Activated CD4-positive, alpha-beta T cell treated with anti-CD3 and anti-CD28 coated beads, Interleukin-2, amount 50 U/mL, for 4 hours (primary cell): ENCODE measurements at regions not wholly inside any gene's neighbourhood (a gene's known extent, or its start where the extent isn't known, plus 50 kb on each side); places are given as distances from the start of the nearest gene placed in this dataset.
"Not testable (repeated sequence)": the region's sequence is repeated elsewhere in the genome, so short reads cannot be mapped to it uniquely, and the experiment has no call there.

Experiments used
- DNase-seq, 2 experiments: peaks; one replicate each; pipeline ENCODE4 v3.0.0-alpha.2; 2020

DNA sequence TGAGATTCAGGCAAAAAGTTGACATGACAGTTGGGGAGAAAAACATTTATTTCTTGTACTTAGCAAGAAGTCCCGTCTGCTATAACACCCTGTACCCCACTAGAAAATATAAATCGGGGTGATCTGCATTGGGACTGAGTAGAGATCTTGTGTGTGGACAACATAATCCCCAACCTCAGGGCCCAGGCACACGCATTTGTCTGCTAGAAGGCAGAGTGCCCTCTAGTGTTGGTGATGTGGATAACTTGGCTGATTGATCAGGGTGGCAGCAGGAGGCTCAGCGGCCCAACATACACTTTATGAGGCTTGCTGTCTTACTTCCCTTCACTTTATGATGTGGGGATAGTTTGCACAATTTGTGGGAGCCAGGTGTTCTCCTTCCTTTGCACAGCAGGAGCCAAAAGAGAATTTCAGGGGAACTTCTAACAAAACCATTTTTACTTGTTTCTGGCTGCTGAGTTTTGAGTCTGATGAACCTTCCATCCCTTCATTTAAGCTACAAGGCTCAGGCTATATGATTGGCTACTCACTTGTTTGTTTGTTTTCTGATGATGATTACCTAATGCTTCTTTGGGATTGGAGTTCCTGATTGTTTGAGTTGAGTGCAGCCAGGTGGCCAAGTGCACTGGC lies 263.2 kb downstream of the DMAC1 start:
- peak in 1 of 2 experiments; percentile 0 for DNase-seq

DNA sequence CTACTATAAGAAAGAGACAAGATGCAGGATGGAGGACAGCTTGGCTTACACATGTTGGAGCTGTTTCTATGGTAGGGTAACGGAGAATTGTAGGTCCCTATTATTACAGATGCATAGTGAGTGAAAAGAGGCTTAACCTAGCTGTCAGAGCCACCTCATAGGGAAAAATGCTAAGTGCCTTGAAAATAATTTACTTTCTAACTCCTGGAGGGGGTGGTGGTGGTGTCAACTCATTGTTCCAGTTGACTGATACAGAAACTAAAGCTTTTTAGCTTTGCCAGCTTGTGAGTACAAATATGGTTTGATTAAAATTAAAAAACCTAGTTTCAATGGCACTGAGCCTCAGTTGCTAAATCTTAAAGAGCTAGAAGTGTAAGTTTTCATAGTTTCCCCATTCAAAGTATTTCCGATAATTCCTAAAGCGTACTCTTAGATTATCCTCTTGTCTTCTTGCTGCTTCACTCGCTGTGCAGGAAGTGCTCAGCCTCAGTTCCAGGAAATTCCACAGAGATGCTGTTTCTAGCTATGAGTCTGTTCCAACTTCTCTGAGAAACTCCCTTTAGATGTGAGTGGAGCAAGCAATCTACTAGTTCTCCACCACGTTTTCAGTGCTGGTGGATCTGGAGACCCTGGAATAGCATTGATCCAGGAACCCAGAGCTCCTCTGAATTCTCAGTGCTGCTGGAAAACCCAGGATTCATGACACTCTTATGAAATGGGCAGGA lies 265.2 kb downstream of the DMAC1 start:
- no peak for DNase-seq

DNA sequence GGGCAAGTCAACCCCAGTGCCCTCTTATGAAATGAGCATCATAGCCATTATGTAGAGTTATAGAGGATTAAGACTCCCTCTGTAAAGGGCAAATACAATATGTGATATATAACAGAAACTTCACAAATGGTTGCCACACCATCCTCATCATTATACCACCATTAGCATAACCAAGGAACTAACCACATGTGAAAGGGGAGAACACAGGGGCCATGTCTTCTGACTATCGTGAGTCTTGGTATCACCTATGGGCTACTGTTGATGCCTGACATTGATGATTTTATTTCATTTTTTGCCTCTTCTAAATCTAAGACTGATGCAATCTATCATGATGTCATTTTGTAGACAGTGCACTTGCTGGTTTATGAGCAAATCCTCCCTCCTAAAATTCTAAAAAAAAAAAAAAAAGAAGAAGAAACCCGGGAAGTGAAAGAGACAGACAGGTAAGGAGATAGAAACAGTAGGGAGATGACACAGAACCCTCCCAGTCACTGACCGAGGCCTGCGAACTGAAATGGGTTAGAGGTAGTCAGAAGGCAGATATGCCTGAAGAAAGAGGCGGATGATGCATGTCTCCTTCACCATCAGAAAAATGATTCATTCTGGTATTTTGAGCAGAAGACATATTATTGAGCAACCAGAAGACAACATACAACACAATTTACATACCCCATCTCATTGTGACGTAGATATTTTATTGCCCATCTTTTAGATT lies 266.0 kb downstream of the DMAC1 start:
- DNase-seq = no peak

DNA sequence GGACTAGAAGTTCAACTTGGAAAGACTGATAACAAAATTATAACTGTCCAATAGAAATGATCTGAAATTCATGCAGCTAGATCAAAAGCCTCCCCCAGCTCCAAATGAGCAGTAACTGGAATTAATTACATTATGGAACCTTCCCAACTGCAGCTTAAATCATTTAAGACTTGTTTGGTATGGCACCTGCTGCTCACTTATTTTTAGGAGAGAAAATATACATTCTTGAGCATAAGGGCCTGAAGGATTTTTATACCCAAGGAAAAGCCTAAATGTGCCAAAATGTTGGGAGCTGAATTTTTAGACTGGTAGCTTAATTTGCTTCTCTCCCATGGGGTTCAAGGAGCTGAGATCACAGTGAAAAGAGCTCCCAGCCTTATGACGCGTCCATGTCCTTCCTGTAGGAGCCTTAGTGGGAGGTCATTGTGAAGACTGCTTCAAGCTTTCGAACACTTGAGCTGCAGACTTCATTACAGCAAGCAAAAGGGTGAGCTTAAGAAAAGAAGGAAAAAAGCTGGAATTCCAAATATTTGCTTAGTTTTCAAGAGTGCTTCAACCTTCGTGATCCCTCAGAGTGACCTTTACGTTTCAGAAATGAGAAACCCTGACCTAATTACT lies 276.0 kb downstream of the DMAC1 start:
- no peak for DNase-seq

DNA sequence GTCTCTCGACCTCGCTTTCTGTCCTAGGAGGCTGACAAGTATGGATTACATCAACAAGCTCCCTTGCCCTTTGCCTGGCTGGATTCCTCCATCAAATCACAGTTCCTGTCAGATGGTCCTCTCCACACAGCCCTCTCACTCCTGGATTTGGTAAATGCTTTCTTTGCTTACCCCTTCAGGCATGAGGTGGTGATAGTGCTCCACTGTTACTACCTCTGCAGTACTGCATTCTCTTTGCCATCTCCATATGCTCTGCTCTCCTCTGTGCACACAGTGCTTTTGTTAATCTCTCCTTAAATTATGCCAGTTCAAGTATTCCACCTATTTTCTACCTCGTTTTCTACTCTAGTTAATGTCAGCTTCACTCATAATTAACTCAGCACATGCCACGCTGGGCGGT lies 279.2 kb downstream of the DMAC1 start:
- DNase-seq = no peak

DNA sequence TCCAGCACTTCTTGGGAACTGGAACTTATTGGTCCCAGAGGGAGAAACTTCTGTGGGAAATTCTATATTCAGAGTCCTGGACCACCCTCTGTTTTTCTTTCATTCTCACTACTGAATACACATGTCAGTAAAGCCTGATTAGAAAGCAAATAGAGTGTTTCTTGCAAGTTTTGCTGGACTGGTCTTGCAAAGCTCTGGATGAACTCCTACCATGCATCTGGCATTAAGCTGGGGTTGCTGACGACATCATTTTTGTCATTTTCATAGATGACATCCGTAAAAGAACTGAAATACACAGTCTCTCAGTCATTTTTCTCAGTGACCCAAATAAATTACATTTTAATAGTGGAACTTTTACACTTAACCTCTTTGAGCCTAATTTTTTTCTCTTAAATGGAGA lies 283.2 kb downstream of the DMAC1 start:
- no peak for DNase-seq

DNA sequence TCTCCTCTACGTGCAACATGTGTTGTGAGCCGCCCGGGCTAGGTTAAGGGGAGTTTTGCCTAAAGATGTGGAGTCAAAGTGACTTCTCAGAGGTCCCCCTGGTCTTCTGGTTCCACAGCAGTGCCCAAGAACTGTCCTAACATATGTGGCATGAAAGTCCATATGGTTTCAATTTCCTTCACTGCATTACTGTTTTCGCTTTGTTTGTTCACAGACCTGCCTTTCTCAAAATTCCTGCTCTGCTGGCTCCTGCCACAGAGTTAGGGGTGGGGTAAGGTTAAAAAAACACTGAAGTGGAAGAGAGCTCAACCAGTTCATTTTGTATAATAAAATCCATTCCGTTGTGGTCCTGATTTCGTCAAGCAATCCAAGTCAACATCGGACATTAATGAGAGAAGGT lies 289.4 kb downstream of the DMAC1 start:
- DNase-seq = no peak

DNA sequence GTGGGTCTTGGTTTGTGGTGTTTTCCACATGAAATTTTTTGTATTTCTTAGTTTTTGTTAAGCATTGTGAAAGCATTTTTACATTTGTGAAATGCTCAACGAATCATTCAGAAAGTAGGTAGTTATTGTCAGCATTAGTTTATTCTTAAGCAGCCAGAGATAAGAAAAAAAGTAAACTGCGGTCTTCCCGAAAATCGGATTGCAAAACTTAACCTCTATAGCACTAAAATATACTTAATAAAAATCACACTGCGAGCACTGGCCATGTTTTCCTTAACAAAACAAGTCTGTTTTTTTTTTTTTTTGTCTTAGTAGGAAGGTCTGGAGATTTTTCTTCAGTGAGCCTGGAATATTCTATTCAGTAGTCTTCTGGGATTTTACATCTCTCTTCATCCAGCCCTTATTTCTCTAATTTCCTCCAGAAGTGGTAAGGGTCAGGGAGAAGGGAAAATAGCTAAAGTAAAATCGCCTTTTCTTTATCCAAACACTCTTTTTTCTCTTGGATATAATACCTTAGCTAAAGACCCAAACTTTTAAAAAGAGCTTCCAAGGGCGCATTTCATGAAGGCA lies 289.9 kb downstream of the DMAC1 start:
- DNase-seq = no peak

DNA sequence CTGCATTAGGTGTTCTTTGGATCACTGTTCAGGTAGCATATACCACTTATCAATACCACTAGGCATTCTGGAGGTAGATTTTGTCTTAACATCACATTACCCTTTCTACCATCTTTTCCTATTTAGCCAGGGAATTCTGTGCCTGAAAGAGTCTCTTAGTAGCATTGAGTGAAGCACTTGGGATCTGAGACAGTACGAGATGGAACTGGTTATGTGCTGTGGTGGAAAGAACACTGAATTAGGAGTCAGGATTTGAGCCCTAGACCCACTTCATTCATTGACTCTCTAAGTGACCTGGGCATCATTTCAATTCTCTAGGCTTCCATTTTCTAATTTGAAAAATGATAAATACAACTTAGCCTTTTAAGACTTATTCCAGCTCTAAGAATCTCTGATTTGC lies 291.1 kb downstream of the DMAC1 start:
- DNase-seq = no peak

DNA sequence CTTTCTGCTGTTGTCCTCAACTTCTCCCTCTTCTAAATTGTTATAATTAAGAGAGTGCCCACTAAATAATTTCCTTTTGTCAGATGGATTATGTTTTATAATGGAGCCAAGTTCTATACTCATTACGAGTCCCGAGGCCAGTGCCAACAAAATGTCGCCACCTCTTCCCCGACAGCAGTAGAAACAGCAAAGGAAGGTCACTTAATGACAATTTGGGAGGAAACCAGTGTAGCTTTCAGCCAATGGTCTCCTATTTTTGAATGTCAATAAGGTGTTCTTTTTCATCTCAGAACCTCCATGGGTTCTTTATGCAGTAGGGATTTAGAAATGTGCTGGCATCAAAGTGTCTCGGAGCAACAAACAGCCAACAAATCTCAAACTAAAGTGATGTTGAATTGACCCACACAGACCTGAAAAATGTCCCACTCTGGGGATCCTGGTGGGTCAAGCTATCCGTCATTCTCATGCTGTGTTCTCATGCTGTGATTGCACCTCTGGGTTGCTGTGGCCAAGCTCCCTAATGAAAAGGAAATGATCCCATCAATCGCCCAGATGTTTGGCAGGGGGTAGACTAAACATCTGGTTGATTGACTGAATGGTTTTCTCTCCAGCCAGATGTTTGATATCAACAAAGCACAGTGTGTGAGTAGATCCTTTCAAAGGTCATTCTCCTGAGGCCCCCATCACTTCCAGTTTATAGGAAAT lies 291.9 kb downstream of the DMAC1 start:
- DNase-seq = no peak

DNA sequence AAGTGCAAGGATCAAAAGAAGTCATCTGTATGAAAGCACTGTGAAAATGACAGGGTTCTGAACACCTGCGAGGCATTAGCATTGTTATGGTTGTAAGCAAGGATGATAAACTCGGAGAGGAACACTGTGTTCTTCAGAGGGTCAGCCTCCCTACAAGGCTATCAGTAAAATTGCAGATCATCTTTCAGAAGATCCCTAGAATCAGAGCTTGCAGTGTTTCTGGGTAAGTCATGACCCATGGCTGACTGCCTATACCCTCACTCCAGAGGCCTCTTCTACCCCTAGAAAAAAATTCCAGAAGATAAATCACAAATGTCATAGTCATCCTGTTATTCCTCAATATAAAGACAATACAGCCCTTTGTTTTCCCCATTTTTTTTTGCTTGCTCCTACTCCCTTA lies 292.6 kb downstream of the DMAC1 start:
- DNase-seq = no peak

DNA sequence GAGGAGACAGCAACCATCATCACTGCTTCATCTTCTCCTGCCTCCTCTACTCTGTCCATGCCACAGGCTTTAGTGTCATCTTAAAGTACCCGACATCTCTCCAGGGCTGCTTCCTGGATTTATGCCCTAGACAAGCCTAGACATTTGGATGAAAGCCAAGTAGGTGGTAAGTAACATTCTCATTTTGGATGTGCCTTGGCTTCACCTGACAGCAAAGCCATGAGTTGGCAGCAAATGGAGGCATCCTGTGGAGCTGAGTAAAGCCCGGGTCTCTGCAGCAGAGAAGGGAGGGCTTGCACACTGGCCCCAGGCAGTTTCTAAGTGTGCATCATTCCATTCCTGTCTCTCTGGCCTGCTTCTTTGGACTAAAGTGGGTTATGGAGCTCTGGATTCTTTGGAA lies 299.1 kb downstream of the DMAC1 start:
- DNase-seq = no peak

DNA sequence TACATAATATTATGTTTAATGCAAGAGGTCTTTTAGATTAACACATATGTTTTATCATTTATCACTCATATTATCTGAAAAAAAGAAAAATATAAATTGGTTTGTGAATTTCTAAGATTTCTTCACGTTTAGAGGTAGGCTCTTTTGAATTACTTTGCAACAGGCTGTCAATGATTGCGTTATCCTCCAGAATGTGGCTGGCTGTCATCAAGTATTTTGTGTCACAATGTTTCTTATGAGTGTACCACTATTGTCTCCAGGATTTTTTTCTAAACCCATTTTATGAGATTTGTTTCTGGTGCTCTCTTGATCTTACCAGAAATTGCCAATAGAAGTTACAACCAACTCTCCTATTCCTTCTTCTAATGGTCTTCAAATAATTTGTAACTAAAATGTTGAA lies 307.9 kb downstream of the DMAC1 start:
- no peak for DNase-seq

DNA sequence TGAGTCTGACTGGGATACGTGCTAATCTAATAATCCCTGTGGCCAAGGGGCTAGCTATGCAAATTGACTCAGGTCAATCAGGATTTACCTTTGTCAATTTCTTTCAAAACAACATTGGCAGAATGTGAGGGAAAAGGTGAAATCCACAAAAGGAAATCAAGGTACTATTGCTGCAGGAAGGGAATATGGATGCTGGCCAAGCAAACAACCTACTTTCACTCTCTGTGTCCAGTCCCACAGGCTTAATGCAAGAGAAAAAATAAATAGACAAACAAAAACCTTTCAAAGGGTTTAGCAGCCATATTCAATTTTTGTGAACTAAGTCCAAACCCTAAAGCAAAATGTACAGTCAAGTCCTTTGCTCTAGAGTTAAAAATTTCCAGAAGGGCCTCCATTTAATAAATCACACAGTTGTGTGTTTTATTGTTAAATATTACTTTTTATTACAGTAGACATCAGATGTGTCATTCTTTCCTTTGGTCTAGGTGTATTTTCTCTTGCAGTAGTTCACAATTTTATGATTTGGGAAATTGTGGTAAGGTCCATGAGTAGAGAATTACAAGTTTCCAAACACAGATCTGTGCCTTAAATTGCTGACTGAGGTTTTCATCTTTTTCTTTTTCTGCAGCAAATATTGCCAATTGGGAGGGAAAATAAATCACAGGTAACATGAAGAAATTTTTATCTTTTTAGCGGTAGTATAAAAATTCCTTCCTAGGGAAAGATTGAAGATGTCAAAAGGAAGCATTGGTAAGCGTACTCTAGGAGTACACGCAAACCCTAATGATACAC lies 309.1 kb downstream of the DMAC1 start:
- no peak for DNase-seq

DNA sequence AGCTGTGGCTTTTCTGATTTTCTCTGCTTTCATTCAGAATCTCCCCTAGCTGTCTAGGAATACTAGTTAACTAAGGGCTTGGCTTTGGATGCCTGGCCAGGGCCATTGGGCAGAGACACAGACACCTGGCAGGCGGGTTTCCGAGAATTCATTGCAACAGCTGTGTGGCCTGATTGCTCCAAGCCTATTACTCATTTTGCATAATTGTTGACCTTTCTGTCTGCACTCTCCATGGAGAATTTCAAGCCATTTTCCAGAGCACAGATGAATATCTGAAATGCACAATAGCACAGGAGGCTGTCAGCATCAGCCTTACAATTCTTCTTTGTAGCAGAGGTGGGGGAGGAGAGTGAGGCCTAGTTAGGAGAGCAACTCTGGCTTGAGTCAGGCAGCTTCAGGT lies 310.5 kb downstream of the DMAC1 start:
- DNase-seq = no peak

DNA sequence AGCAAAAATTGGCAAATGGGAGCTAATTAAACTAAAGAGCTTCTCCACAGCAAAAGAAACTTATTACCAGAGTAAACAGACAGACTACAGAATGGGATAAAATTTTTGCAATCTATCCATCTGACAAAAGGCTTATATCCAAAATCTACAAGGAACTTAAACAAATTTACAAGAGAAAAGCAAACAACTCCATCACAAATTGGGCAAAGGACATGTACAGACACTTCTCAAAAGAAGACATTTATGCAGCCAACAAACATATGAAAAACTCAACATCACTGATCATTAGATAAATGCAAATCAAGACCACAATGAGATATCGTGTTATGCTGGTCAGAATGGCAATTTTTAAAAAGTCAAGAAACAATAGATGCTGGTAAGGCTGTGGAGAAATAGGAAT lies 315.6 kb downstream of the DMAC1 start:
- not testable (repeated sequence) for DNase-seq

DNA sequence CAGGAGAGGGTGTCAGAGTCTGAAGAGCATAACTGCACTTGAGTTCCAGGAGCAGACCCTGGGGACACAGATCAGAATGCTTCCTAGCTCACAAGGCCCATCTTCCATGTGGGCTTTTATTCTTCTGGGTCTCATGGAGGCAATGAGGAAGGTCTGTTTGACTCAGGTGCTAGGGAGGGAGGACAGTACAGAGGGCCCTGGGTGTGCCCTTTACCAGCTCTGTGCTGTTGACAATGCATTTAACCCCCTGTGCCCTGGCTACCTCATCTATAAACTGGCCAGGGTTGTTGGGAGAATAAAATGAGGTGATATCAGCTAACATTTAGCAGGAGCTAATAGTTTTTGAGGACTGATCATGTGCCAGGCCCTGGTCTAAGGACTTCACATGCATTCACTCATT lies 318.0 kb downstream of the DMAC1 start:
- DNase-seq = no peak

DNA sequence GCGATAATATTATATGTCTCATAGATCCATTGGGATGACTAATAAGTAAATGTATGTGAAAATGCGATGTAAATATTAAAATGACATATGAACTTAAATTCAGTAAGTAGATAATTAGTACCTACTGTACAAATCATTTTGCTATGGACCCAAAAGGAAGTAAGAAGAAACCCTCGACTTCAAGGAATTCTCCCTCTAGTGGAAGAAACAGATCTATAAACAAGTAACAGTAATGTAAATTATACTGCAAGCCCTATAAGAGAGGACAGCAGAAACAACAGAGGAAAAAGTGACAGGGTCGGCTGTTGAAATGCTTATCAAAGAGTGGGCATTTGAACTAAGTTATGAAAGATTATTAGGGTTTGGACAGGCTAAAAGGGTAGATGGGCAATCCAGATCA lies 320.3 kb downstream of the DMAC1 start:
- DNase-seq = no peak

DNA sequence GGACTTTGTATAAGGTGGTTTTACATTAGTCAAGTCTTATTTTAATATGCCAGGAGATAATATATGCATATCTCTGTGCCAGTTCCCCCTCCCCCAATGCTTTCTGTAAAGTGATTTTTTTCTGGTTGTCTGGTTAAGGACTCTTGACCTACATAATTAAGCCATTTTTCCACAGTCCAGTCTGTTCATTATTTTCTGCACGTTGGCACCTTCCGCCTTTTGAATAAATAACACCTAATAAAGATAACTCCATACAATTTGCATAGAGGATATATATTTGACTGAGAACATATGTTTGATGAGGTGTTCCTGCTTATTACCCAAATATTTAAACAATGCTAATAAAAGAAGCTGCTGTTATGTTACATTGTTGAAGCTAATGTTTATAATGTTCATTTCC lies 320.9 kb downstream of the DMAC1 start:
- no peak for DNase-seq

DNA sequence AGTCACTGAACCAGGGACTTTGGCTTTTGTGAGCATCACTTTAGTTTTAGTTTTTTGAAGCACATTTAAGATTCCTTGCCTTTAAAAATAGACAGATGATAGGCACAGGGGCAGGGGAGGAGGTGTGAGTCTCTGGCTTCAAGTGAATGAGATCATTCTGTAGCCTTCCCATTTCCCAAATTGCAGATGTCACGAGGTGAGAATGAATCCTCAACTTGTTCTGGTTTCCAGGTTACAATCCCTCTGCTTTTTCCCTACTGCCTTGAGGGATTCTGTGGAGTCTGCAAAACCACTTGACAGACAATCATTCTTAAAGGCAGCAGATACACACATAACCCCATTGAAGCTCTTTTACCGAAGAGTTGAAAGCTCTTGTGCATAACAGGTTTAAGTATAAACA lies 332.4 kb downstream of the DMAC1 start:
- no peak for DNase-seq

DNA sequence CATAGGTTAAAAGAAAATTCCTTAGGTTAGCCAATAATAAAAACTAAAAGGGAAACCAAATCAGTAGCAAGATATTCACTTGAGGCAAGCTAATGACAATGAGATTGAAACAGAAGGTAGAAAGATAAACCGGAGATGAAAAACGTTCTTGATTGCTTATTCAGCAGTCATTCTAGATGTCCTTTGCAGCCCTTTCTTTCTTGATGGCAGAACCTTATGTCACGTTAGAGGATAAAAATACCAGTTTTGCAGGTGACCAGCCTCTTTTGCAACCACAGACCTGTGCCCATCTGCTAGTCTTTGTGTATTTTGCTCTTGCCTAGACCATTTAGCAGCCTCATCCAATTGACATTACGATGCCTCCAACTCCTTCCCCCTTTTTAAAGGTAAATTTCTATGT lies 337.8 kb downstream of the DMAC1 start:
- DNase-seq = no peak
